Activated effector memory CD4-positive, alpha-beta T cell treated with Interleukin-2 at 50 U/mL for 16 hours (primary cell): ENCODE measurements at regions not wholly inside any gene's neighbourhood (a gene's known extent, or its start where the extent isn't known, plus 50 kb on each side); places are given as distances from the start of the nearest gene placed in this dataset.
"Not testable (repeated sequence)": the region's sequence is repeated elsewhere in the genome, so short reads cannot be mapped to it uniquely, and the experiment has no call there.

Experiments used
- DNase-seq: peaks from one replicate; pipeline ENCODE4 v3.0.0-alpha.2; 2020

DNA sequence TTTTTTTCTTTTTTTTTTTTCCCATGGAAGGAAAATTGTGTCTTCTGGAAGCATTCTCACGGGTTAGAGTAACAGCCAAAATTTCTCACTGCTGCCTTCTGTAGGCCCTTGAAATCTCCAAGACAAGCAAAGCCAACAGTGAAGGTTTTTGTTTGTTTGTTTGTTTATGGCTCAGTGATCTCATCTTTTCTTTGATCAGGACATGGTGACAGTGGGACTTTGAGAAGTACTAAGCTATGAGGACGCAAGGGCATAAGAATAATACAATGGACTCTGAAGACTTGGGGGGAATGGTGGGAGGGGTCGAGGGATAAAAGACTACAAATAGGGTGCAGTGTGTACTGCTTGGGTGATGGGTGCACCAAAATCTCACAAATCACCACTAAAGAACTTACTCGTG is 419.4 kb downstream of the PTPRC start:
- DNase-seq = no peak

DNA sequence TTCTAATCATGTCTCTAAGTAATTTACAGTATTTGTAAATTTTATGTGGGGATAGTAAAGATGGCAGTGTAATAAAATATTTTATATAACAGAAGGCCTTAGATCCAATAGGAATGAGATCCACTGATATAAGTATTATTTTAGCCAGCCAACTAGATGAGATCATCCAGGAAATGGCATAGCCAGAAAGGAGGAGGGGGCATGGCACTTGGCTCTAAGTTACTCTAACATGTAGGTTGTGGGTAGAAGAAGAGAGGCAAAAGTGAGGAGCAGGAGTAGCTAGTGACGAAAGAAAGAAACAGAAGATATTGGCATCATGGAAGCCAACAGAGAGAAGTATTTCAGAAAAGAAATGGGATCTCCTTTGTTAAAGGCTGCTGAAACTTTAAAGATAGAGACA is 426.1 kb downstream of the PTPRC start:
- DNase-seq = no peak

GRCh38 chr1:199067483-199067882 is 428.6 kb downstream of the PTPRC start:
- no peak for DNase-seq

DNA sequence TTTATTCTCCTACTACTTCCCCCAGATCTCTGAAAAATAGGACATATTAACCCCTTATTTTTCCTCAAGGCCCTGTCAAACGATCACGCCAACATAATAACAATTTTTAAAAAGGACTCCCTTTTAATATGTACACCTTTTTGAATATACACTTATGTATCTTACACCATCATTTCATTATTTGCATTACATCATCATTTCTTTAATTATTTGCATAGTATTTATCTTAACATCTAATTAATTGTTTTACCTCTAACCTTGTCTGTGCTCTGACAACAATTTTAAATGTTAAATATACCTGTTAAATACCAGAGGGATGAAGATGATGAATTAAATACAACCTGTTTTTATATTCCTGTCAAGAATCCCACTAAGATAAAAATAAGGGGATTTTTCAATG is 432.2 kb downstream of the PTPRC start:
- no peak for DNase-seq

DNA sequence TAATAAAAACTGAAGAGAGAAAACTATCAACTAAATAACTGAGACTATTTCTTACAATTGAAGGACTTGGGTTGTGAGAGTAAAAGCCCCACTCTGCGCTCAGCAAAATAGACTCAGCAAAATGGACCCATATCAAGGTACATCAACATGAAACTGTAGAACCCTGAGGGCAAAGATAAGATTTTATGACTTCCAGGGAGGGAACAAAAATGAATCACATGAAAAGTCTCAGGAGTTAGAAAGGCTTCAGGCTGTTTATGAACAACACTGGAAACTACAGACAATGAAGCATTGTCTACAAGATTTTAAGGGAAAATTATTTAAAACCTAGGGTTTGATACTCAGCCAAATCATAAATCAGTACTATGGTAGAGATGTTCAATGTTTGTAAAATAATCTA is 434.3 kb downstream of the PTPRC start:
- DNase-seq = no peak

DNA sequence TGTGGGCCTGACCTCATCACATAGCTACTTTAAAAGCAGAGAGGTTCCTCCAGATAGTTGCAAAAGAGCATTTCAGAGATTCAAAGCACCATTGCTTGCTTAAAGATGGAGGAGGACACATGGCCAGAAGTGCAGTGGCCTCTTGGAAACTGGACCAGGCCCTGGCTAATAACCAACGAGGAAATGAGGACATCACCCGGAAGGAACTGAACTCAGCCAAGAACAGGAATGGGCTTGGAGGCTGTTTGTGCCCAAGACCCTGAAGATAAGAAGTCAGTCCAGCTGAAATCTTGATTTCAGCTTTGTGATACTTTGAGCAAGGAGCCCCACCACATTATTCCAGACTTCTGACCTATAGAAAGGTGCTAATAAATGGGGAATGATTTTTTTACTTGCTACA is 437.0 kb downstream of the PTPRC start:
- no peak for DNase-seq

- DNase-seq = no peak
These were observed 441.2 kb downstream of the PTPRC start for GRCh38 chr1:199079994-199080393.

DNA sequence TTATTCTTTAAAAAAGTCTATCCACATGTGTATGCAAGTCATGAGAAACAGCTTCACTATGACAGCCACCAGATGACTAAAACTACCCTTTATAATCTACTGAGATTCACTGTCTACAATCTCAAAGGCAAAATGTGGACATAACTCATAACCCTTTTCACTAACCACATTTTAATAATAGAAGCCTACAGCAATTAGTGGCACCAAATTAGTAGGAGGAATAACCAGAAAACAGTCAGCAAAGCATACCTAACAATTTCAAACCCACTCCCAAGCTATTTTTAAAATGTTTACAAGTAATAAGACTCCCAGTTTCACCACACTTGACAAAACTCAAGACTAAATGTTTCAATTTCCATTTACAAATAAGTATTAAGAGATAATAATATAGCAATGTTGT is 442.9 kb downstream of the PTPRC start:
- DNase-seq = no peak

- DNase-seq = no peak
These were observed 444.0 kb downstream of the PTPRC start for GRCh38 chr1:199082778-199083389.

DNA sequence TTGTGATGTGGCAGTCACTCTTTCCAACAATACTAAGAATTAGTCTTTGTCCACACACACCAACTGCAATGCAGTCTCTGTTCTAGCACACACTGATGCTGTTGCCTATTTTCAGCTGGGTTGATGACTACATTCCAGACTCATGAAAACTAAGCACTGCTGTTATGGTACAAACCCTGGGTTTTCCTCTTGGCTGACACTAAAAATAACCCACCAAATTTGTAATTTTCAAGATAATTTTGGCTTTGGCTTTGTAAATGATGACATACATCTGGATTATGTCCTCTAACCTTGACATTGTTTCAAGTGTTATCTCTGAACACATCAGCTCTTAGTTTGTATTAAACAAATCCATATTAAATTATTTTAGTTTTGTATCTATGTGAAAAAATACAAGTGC is 444.8 kb downstream of the PTPRC start:
- no peak for DNase-seq

- no peak for DNase-seq
These were observed 445.5 kb downstream of the PTPRC start for GRCh38 chr1:199084293-199084692.

DNA sequence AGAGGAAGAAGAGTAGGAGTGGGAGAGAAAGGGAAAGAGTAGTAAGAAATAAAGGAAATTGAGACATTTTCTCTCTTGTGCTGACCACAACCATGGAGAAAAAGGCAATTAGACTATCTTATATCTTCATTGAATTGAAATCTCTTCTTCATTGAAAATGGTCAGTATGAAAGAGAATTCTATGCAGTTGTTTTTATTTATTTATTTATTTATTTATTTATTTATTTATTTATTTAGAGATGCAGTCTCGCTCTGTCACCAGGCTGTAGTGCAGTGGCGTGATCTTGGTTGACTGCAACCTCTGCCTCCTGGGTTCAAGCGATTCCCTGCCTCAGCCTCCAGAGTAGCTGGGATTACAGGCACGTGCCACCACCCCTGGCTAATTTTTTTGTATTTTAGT is 447.1 kb downstream of the PTPRC start:
- no peak for DNase-seq

- DNase-seq = no peak
These were observed 448.3 kb downstream of the PTPRC start for GRCh38 chr1:199087144-199087543.

DNA sequence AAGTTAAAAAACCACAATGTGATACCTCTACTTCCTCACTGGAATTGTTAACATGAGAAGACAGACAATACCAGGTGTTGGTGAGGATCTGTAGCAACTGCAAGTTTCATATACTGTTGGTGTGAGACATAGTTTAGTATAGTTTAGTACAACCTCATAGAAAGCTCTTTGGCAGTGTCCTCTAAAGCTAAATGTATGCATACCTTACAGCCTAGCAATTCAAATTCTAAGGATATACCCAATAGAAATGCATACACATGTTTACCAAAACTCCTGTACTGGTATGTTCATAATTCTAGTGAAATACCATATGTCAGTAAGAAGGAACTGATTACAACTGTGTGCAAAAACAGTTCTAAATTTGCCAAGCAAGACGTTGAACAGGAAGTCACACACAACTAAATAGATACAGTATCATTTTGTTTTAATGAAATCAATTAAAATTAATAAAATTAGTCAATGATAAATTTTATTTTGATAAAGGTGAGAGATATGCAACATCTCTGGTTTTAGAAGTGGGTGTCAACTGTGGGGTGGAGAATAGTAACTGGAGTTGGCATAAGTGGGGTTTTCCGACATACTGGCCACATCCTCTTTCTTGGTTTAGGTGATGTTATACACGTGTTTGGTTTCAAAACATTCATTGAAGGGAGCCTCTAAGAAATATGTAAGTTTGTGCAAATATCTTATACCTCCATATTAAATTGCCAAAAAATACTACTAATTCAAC is 450.7 kb downstream of the PTPRC start:
- DNase-seq = no peak

DNA sequence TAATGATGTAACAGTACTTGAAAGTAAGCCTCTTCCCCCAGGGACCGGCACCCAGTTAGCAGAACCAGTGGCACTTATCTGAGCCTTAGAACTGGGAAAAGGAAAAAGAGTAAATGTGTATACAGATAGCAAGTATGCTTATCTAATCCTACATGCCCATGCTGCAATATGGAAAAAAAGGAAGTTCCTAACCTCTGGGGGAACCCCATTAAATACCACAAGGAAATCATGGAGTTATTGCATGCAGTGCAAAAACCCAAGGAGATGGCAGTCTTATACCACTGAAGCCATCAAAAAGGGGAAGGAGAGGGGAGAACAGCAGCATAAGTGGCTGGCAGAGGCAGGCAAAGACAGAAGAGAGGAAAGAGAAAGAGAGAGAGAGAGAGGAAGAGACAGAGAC is 456.8 kb downstream of the PTPRC start:
- DNase-seq = not testable (repeated sequence)

GRCh38 chr1:199096591-199096990 is 457.8 kb downstream of the PTPRC start:
- no peak for DNase-seq

DNA sequence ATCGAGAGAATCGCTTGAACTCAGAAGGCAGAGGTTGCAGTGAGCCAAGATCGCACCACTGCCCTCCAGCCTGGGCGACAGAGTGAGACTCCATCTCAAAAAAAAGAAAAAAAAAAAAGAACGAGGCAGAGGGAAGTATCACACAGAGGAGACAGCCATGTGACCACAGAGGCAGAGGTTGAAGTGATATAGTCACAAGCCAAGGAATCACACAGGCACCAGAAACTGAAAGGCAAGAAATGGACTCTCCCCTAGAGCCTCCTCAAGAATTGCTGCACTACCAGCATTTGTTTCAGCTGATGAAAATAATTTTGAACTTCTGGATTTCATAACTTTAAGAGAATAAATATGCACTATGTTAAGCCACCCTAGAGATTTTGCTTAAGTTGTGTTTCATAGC is 459.6 kb downstream of the PTPRC start:
- DNase-seq = no peak

- DNase-seq = no peak
These were observed 462.3 kb downstream of the PTPRC start for GRCh38 chr1:199101139-199101538.

DNA sequence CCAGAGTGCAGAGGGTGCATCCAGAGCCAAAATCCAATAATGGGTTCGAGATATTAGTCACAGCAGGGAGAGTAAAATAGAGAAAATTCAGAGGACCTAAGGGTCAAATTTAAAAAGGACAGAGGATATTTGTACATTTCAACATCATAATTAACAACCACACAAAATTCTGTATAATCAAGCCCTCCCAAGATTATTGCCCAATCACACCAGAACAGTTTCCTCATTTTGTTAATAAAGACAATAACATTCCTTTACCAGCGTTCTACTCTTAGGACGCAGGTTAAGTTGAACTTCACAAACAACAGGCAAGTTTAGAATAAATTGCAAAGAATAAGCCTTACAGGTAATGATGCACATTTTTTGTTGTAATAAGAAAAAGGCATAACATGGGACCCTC is 462.8 kb downstream of the PTPRC start:
- DNase-seq = no peak

GRCh38 chr1:199102239-199102638 is 463.4 kb downstream of the PTPRC start:
- no peak for DNase-seq

DNA sequence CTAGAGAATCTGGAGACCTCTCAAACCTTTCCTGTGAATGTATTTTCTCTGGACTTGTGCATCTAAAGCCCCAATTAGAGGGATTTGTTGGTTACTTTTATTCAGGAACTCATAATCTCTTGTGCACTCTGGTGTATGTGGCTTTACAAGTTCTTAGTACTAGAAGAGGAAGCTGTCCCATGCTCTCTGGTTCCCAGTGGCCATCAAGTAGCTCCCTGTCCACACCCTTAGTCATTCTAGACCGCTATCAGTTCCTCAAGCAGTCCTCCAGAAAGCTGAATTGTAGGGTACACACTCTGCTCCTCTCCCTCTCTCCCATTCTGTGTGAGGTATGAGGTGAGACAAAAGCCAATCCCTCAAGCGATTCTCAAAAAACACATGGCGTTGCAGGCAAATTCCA is 470.3 kb downstream of the PTPRC start:
- DNase-seq = no peak

- DNase-seq = no peak
These were observed 473.5 kb downstream of the PTPRC start for GRCh38 chr1:199112365-199112764.

- peak; percentile 26 for DNase-seq
These were observed 474.5 kb downstream of the PTPRC start for GRCh38 chr1:199113265-199113869.

- no peak for DNase-seq
These were observed 477.6 kb downstream of the PTPRC start for GRCh38 chr1:199116488-199116887.

DNA sequence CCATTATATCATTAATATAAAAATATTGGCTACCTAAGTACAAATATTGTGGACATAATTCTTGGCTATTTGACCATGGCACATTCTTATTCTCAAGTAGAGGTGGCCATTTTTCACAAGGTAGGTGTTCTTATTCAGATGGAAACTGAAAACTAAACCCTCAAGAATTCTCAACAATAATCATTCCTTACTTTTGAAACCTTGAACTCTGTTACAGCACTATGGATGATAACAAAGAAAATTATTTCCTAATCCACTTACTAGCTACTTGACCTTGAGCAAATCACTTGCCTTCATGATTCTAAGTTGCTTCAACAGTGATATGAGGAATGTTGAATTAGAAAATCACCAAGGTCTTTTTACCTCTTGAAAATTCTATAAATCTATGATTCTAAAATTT is 482.2 kb downstream of the PTPRC start:
- DNase-seq = no peak
